ENCODE measurements at regions not wholly inside any gene's neighbourhood (a gene's known extent, or its start where the extent isn't known, plus 50 kb on each side); places are given as distances from the start of the nearest gene placed in this dataset.

GRCh38 chr5:68074048-68074632, 141.4 kb upstream of the PIK3R1 start:
- no peak for TF ChIP-seq CTCF (IDR thresholded peaks at IDR 0.05)
- TF ChIP-seq POLR2A (IDR thresholded peaks at IDR 0.05) = no peak
